CD4-positive, alpha-beta T cell treated with Interleukin-6 at 100 ng/mL for 8 hours (primary cell): ENCODE measurements at regions not wholly inside any gene's neighbourhood (a gene's known extent, or its start where the extent isn't known, plus 50 kb on each side); places are given as distances from the start of the nearest gene placed in this dataset.

Source experiments
- DNase-seq: peaks from one replicate; pipeline ENCODE4 v3.0.0-alpha.2; 2020; ENCODE audit warnings: mixed read lengths, low spot score

- no peak for DNase-seq
These were observed 139.0 kb upstream of the KCNMB2 start for GRCh38 chr3:178397202-178397601.

DNA sequence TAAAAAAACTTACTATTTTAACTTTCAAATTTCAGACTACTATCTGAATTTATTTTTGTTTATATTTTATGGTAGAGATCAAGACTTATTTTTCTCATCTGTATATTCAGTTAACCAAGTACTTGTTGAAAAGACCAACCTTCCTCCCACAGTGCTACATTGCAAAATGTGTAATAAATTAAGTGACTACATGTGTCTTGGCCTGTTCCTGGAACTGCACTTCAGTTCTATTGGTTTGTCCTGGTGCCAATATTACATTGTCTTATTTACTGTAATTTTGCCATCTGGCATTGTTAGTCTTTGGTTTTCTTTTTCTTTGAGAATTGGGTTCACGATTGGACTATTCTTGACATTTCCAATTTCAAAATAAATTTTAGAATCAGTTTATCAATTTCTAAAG, 138.4 kb upstream of the KCNMB2 start:
- no peak for DNase-seq

DNA sequence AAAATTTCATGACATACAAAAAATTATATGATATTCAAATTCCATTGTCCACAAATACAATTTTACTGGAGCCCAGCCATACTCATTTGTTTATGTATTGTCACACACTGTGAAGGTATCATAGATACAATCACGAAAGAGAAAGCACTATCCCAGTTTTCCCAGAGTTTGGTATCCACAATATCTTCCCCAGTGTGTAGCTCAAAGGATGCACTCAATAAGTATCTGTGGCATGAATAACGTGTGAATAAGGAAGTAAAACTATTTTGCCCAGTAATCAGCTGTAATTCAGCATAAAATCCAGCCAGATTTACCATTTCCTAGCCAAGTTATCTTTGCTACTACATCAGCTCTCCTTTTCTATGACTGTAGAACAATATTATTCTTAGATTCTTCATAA, 131.3 kb upstream of the KCNMB2 start:
- no peak for DNase-seq

- no peak for DNase-seq
These were observed 130.7 kb upstream of the KCNMB2 start for GRCh38 chr3:178405531-178405930.

DNA sequence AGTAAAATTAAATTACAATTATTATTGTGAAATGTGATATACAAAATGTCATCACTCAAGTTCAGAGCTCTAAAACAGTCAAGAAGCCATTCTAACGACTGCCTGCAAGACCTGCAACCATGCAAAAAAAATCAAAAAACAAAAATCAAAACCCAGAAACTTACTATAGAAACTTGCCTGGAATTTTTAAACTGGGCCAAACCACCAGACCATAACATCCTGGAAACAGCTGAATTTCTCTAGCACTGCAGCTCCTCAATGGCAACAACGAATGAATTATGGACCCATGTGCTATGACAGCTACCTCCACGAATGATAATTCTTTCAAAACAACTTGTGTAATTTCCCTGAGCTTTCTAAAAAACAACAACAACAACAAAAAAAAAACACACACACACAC, 130.0 kb upstream of the KCNMB2 start:
- DNase-seq, result no peak

DNA sequence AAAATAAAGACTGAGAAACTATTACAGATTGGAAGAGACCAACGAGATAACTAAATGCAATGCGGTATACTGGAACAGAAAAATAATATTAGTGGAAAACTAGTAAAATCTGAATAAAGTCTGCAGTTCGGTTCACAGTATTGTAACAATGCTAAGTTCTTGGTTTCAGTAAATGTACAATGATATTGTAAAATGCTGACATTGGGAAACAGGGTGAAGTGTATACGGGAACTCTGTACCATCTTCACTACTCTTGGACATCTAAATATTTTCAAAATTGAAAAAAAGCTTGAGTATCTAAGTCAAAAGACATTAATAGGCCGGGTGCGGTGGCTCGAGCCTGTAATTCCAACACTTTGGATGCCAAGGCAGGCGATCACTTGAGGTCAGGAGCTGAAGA, 120.9 kb upstream of the KCNMB2 start:
- DNase-seq, result no peak

DNA sequence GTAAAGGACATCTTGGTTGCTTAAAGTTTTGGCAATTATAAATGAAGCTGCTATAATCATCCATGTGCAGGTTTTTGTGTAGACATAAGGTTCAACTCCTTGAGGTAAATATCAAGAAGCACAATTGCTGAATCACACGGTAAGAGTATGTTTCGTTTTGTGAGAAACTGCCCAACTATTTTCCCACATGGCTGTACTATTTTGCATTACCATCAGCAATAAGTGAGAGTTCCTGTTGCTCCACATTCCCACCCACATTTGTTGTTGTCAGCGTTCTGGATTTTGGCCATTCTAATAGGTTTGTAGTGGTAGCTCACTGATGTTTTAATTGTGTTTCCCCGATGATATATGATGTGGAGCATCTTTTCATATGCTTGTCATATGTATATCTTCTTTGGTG, 118.5 kb upstream of the KCNMB2 start:
- no peak for DNase-seq

DNA sequence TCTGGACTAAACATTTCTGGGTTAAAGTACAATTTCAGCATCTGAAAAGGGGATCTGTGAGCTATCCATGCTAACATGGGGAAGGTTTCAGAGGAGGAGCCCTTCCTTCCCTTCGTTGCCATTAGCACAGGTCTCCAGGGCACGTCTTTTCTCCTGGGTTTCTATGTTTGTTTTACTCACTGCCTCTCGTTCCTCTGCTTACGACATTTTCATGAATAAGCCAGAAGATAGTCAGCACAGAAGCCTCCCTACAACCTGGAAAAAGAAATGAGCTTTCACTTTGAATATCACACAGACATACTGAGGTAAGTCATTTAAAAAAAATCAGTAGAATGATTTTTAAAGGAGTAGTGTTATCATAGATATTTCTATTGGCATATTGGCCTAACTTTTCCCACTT, 117.2 kb upstream of the KCNMB2 start:
- DNase-seq, result no peak

- DNase-seq, result no peak
These were observed 116.2 kb upstream of the KCNMB2 start for GRCh38 chr3:178420033-178420432.

DNA sequence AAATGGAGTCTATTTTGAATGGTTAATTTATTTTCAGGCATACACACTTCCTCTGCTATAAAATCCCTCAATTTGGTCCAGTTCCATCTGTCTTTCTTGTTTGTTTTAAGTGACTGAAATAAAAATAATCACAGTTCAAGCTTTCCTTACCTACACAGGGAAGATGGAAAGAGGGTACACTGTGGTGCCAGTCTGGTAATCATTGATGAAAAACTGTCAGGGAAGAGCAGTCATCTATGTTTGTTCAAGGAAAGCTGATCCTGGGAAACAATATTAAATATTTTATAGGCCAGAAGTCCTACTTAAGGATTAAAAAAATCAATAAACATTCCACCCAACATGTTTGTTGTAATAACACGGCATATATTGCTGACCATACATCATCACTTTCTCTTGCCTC, 115.2 kb upstream of the KCNMB2 start:
- DNase-seq, result no peak

DNA sequence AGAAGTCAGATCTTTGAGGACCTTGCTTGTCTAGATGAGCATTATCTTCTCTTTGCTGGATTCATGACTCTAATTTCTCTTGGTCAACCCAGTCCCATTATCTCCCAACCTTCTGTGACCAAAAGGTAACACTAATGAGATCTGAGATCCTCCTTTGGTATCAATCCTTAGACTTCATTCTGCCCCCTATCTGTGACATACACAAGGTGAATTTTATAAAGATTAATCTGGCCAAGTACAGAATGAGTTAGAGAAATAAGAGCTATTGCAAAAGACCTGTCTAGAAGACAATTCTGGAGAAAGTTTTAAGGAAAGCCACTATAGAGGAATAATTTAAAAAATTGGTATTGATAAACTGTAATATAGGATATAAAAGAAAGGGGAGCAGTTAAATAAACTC, 113.8 kb upstream of the KCNMB2 start:
- no peak for DNase-seq

DNA sequence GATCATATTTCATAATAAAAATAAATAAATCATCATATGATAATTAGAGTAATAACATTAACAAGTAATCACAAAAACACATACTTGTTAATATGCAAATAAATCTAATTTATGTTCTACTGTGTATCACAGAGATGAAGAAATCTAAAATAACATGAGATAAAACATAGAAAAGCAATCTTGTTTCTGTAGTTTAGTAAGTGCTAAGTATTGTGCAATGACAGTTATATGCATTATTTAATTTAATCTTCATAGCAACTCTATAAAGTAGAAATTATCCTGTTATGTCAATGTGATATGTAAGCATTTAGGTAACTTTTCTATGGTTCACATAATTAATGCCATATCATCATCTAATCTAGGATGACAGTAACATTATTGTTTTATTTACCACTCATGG, 108.2 kb upstream of the KCNMB2 start:
- no peak for DNase-seq

GRCh38 chr3:178434206-178434805, 101.9 kb upstream of the KCNMB2 start:
- DNase-seq, result no peak

GRCh38 chr3:178435575-178435974, 100.7 kb upstream of the KCNMB2 start:
- DNase-seq, result no peak

DNA sequence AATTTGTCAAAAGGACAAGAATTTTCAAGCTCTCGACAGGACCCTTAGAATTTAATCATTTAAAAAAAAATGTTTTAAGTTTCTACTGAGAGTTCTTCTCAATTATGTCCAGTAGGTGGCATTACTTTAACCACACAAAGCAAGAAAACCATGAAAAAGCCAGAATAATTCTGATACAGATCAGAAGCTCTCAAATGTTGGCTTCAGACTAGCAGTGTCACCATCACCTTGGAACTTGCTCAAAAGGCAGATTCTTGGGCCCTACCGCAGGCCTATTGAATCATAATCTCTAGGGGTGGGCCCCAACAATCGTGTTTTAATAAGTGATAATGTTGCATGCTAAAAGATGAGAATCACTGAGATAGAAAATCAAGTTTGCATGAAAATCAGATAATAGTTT, 99.5 kb upstream of the KCNMB2 start:
- no peak for DNase-seq

DNA sequence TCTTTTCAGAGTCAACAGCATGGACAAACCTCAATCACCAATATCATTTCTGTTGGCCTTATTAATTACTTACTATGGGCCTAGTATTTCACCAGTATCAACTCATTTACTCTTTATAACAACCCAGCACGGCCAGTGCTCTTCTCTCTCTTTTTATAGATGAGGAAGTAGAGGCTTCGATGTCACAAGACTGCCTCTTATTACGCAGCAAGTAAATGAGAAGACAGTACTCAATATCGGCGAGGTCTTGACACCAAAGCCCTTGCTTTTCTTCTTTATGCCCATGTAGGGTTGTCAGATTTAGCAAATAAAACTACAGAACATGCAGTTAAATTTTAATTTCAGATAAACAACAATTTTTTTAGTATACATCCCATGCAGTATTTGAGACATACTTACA, 99.0 kb upstream of the KCNMB2 start:
- DNase-seq, result no peak

DNA sequence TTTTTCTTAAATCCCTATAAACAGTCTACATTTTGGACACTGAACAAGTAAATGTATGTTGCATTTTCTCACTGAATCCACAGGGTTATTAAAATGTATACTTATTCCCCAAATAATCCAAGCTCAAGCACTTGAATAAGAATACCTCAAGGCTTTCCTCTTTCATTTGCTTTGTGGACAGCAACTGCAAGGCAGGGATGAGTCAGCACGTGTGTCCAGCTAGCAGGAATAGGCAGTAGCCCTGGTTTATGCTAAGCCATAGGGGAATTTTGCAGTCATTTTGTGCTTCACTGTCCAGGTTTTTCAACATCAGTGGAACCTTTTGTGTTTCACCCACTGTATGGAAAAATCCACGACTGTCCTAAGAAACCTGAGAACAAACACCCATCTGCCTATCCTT, 96.7 kb upstream of the KCNMB2 start:
- DNase-seq, result no peak

DNA sequence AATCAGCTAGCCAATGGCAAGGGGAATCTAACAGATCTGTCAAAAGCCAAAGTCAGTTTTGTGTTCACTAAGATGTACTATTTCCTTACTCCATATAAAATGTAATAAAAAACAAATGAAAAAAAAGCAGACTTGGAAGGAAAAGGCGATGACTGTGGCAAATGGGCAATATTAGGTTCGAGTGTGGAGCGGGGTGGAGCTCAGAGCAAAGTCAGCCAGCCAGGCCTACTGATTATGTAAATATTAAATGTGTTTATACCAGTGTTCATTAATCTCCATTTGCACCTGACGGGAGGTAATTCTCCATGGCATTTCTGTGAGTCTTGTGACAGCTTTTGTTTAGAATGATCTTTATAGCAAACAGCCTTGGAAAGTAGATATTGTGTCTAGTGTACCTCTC, 96.2 kb upstream of the KCNMB2 start:
- no peak for DNase-seq

- DNase-seq, result no peak
These were observed 92.6 kb upstream of the KCNMB2 start for GRCh38 chr3:178443634-178444033.

GRCh38 chr3:178445139-178445538, 91.1 kb upstream of the KCNMB2 start:
- no peak for DNase-seq

DNA sequence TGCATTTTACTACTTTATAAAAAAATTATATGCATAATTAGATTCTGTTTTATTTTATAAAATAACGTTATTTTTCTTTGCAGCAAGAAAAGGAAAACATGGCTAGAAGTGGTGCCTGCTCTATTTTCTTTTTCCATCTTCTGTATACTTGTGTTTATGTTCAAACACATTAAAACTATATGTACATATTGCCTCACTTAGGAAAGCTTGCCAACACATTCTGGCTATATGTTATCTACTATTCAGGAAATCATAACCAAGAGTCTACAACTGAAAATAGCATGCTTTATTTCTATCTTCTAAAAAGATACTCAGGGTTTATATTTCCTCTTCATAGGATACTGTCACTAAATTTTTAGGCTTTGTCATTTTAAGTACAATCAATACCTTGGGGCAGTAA, 90.2 kb upstream of the KCNMB2 start:
- no peak for DNase-seq

- no peak for DNase-seq
These were observed 85.8 kb upstream of the KCNMB2 start for GRCh38 chr3:178450476-178450875.

GRCh38 chr3:178451799-178452198, 84.4 kb upstream of the KCNMB2 start:
- DNase-seq, result no peak

DNA sequence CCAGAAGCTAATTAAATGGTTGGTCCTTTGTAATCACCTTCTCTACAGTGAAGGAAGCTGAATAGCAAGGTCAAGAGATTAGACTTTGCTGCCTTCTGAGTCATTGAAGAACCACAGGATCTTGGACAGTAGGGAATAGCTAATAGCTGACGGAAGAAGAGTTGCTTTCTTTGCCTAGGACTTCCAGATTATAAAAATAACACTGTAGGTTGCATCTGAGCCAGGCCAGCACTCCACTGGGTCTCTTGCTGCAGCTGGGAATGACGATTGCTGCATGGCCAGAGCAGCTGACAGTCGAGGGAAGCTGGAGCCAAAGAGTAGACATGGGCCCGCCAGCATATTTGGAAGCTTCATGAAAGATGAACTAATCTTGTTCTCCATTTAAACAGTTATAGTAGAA, 81.5 kb upstream of the KCNMB2 start:
- DNase-seq, result no peak

DNA sequence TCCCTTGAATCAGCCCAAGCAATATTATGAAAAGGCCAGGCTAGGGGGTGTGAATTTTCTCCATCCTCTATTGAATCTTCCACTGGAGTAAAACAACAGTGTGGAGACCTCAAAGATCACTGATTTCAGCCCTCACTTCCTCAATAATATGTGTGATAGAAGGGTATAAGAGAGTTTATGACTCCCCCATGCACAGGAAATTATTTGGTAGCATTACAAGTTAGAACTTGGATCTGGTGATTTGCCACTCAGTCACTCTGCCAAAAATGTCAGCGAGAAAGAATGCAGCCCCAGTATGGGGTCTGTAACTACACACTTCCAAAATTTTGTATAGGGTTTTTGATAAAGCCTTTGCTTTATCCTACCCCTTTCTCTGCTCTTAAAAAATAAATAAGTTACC, 81.0 kb upstream of the KCNMB2 start:
- no peak for DNase-seq
